GM18519 (cell line): ENCODE measurements at regions not wholly inside any gene's neighbourhood (a gene's known extent, or its start where the extent isn't known, plus 50 kb on each side); places are given as distances from the start of the nearest gene placed in this dataset.

Experiments
- ATAC-seq: cut with Tn5 transposase; IDR thresholded peaks from one replicate; pipeline ENCODE4 v1.9.1; 2021; ENCODE audit warnings: mild to moderate bottlenecking, moderate library complexity; ENCODE audit not compliant: unreplicated experiment, low FRiP score

DNA sequence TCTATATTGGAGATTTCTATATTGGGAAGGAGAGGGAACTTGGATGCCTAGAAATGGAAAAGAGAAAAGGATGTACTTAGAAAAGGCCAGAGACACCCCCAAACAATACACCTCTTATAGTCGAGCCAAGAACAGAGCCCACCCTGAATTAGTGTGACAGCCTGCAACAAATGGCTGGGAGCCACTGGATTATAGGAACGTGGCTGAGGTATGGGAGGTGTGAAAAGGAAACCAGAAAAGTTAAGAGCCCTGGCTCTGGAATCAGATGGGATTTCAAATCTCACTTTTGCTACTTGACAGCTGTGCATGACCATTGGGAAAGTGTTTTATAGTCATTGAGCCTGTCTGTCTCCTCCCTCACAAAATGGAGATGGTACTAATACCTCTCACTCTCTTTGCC lies 394.0 kb downstream of the ZNF521 start:
- ATAC-seq: no peak

- no peak for ATAC-seq
Measured at GRCh38 chr18:24959051-24959476, 392.9 kb downstream of the ZNF521 start.

GRCh38 chr18:24964216-24964615 lies 387.8 kb downstream of the ZNF521 start:
- ATAC-seq: peak; percentile 81

DNA sequence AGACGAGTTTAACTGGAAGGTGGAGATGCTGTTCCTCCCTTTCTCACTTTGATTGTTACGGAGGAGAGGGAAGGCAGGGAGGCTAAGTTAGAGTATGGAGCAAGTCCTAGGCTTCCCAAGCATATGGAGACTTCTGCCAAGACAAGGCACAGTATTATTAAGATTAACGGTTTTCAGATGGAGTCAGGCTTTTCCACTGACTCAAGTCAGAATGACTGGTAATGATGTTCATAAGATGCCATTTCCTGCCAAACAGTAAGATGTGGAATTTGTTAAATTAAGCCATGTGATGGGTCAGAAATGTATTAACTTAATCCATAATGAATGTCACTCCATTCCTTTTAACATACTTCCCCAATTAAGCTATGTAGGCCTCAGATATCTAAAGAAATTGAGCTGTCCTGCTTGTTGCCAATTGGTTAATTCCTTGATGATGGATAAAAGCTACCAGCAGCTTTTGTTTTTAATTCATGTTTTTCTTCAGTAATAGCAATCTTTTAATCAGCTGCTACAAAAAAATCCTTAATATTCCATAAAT lies 383.7 kb downstream of the ZNF521 start:
- ATAC-seq: no peak

GRCh38 chr18:24972577-24972976 lies 379.4 kb downstream of the ZNF521 start:
- no peak for ATAC-seq

GRCh38 chr18:24974431-24974830 lies 377.5 kb downstream of the ZNF521 start:
- no peak for ATAC-seq

DNA sequence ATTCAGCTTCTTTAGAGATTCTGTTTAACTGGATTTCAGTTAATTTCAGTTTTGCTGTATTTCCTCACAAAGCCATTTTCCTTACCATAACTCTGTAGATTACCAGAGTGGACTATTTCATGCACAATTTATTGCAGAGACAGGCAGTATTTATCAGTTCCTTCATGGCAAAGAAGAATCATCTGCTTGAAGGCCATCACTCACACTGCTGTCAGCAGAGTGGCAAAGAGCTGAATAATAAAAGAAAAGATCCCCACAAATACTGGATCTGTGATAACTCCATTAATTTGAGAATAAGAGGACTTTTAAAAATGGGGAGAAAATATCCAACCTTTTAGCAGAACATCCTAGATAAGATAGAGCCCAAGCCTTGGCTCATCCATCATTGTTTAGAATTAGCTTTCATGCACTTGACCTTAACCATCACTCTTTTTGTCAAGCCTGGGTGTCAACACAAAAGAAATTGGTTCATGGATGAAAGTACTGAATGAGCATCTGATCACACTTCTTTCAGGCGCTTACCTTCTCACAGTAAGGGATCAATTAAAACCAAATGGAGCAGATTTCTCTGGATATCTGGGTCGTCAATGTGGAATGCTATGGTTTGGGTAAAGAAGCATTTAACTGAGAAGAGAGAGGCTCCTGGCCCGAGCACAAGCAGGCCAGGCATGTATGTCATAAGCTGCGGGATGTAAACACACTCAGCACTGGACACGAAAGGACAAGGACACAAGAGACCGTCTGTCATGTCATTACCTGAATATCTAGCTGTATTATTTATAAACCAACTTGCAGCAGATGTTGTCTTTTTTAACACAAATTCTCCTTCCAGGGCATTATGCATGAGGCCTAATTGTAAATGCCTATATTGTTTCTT lies 376.2 kb downstream of the ZNF521 start:
- ATAC-seq: no peak

DNA sequence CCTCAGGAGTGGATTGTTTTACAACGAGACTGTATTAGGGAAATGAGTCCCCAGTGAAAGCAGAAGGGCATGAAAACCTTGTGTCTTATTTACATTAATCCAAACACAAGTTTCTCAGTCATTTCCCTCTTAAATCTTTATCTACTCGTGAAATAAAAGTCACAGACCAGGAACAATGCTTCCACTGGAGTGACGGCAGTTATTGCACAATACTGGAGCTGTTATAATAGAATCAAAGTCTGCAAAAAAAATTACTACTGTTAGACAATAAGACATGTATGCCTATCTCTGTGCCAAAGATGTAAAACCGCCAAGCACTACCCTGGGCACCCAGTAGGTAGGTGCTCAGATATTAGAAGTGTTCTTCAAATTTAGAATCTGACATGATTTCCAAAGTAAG lies 375.5 kb downstream of the ZNF521 start:
- no peak for ATAC-seq

DNA sequence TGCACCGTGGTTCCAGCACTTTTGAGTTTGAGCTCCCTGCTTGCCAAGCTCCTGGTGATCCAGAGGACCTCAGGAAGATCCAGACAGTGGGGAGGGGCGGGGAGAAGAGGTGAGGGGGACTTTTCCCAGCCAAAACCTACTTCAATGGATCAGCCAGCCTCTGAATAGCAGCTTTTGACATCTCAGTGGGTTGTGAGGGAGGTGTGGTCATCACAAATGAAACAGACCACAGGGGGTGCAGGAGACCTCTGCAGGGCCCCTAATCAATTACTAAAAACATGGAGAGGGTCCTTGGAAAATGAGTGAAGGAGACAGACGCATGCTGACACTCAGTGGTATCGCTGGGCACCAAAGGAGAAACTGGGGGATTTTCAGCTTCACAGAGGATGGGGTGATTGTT lies 372.7 kb downstream of the ZNF521 start:
- ATAC-seq: no peak

DNA sequence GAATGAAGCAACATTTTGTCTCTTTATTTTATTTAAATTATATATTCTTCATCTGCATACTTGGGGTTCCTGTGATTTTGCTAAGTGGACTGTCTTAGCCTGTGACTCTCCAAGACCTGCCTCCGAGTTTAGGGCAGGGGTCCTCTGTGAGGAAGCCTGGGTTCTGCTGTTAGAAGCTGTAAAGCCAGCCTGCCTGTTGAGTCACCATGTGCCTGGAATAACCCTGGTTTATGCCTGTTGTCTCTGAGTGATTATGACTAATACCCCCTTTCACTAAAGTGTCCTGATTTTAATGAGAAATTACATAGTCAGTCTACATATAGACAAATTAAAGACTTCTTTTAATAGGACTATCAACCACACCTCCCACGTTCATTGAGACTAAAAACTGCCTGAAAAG lies 369.1 kb downstream of the ZNF521 start:
- no peak for ATAC-seq

- ATAC-seq: no peak
Measured at GRCh38 chr18:24983566-24984139, 368.3 kb downstream of the ZNF521 start.

DNA sequence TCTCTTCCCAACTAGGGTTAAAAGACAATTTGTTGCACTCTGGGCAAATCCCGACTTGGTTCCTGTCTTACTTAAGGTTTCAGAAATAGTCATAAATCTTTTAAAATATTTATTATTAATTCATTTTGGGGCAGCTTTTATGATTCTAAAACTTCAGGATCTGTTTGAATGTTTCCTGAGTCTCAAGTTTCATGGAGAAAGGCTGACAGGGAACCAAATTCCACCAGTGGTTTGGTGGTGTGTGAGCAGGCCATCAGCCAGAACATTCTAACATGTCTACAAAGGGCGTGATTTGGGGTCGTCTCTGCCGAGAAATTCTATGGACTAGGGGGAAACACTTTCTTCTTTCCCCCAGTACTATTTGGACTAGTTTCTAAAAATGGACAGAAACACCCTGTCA lies 366.4 kb downstream of the ZNF521 start:
- ATAC-seq: no peak

DNA sequence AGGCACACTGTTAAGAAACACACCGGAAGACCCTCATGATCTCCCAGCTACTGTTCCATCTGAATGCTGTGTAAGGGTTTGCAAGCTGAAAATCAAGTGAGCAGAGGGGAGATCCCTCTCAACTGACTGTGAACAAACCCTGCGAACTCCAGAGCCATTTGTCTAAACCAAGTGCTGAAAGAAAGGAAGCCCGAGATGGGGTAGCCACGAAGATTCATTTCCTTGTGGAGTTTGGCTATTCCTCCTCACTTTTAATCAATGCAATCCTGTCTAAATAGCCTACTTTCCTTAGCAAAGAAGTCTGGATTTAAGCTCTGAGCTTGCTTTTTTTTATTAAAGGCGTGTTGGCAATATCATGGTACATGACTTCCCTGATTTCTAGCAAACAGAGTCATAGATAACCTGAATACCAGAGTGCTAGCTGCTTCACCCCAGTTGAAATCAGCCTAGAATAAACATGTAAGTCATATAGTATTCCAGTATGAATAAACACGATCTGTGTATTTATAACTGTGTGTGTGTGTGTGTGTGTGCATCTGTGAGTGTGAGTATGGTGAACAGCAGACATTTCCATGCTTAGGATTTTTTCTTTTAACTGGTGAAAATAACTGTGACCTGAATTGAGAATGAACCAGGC lies 365.2 kb downstream of the ZNF521 start:
- ATAC-seq: no peak

DNA sequence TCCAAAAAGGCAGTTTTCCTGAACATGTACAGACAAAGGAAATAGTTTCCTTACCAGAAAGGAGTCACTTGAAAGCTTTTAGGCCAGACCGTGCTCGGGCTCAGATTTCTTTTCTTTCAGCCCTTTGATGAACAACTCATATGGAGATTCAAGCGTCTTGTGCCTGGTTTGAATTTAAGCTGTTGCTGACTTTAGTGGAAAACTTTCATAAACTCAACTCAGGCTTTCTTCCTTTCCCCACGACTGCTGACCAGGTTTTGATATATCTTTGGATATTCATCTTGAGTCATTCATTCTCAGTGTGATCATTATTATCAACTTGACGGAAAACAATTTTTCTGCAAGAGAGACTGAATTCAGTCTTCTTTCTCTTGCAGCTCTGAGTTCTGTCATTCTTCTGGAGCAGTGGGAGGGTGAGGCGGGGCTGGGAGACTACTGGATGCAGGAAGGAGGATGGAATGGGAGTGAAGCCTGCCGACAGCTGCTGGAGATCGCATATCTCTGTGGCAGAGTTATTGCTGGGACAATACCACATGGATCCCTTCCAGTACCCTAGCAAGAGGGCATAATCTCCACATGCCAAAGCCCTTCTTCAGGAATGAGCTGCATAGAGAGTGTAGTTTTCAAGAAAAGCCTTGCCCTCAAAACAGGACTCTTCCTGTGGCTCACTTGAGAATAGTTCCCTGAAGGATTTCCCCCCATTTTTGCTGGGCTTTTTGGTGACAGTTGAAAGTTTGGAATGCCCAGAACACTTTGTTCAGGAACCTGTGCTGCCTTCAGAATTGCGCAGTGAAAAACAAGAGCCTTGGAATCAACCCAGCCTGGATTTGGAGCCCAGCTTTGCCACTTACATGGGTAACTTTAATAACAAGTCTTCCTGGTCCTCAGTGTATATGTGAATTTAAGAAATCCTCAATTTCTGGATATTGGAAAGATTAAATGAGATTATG lies 364.4 kb downstream of the ZNF521 start:
- ATAC-seq: no peak

DNA sequence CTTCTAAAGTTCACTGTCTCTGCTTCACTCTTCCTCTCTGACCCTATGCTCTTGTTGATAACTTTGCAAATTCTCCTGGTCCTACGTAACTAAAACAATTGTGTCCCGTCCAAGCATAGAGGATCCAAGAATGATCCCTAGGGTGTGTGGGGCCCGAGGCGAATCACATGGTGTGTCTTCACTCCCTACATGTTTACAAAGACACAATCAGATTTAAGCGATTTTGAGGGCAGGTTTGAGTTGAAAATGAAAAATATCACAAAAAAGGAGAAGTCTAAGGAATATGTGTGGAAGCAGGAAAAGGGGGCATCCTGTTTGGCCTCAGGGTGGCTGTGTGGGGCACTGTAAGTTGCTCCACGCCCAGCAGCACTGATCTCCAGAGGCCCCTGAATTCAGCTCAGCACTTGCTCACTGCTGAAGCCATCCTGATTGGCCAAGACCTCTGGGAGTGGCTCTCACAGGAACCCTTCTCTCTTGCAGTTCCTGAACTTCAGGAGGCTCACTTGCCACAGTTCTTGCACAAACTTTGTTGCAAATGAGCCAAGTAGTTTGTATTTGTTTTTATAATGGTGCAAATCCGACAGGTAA lies 363.6 kb downstream of the ZNF521 start:
- ATAC-seq: no peak

- ATAC-seq: no peak
Measured at GRCh38 chr18:24989760-24990593, 362.0 kb downstream of the ZNF521 start.

GRCh38 chr18:24990671-24991134 lies 361.3 kb downstream of the ZNF521 start:
- ATAC-seq: no peak

GRCh38 chr18:24991141-24992060 lies 360.6 kb downstream of the ZNF521 start:
- ATAC-seq: no peak
